GM21423 (cell line): ENCODE measurements at regions not wholly inside any gene's neighbourhood (a gene's known extent, or its start where the extent isn't known, plus 50 kb on each side); places are given as distances from the start of the nearest gene placed in this dataset.

Source experiments
- ATAC-seq: cut with Tn5 transposase; IDR thresholded peaks from one replicate; pipeline ENCODE4 v1.9.1; 2021; ENCODE audit warnings: mild to moderate bottlenecking, moderate library complexity; ENCODE audit not compliant: unreplicated experiment

- no peak for ATAC-seq
Measured at GRCh38 chr6:18667612-18668011, 280.5 kb downstream of the RNF144B start.

GRCh38 chr6:18668994-18669393 lies 281.8 kb downstream of the RNF144B start:
- no peak for ATAC-seq

GRCh38 chr6:18672852-18673251 lies 285.7 kb downstream of the RNF144B start:
- ATAC-seq = no peak

DNA sequence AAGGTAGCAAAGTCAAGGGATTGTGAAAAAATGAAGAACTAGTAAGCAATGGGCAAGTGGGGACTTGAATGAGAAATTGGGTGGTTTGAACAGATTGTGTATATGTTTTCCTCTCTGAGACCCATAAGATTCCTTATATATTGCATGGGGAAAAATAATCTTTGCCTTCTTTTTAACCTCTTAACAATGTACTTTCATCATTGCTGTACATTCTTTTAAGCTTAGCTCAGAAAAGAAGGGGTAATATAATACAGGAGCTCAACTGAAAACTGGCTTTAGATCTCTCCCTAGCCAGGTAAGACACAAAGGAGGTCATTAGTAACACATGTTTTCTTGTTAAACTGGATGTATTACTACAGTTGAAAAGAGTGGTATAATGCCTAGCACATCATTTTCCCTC lies 287.2 kb downstream of the RNF144B start:
- no peak for ATAC-seq

- no peak for ATAC-seq
Measured at GRCh38 chr6:18675881-18676280, 288.7 kb downstream of the RNF144B start.

DNA sequence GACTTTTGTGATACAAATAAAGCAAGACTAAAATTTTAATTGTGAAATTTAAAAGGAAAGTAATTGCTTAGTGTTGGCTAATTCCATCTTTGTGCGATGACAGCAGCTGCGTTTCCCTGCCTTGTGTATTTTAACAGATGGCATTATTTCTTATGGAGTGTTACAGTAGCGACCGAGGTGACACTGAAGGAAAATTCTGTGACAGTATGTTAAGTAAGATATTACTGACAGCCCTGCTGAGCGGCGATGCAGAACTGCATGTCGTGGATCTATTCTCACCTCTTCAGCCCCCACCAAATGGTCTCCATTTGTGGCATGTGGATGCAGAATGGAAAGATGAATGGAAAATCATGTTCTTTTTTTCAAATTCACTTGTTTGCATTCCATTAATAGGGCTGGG lies 289.4 kb downstream of the RNF144B start:
- no peak for ATAC-seq

GRCh38 chr6:18680842-18681241 lies 293.7 kb downstream of the RNF144B start:
- ATAC-seq = no peak

DNA sequence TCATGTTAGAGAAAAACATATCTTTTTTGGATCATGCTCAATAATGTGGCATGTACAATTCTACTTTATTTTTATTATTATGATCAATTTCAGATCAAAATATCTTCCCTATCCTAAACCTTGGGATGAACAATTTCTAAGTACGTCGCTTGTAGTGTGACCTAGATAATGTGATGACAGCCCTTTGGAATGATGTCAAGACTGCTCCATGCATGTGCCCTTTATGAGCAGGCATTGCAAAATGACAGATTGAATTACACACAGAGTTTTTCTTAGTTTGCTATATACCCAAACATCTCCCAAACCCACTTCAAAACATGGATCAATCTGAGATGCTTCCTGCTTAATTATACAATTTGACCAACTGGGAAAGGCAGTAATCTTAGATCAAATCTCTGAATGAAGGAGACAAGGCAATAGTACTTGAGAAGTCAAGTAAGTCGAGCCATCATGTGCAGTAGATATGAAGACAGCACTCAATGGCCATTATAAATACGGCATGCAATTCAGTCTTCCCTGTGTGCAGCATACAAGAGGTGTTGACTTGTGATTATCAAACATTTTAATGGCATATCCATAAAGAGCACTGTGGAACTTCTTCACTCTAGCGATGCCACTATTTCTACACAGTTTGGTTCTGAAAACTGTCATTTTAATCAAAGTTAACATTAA lies 294.8 kb downstream of the RNF144B start:
- ATAC-seq = no peak

- ATAC-seq = no peak
Measured at GRCh38 chr6:18684343-18684742, 297.2 kb downstream of the RNF144B start.

DNA sequence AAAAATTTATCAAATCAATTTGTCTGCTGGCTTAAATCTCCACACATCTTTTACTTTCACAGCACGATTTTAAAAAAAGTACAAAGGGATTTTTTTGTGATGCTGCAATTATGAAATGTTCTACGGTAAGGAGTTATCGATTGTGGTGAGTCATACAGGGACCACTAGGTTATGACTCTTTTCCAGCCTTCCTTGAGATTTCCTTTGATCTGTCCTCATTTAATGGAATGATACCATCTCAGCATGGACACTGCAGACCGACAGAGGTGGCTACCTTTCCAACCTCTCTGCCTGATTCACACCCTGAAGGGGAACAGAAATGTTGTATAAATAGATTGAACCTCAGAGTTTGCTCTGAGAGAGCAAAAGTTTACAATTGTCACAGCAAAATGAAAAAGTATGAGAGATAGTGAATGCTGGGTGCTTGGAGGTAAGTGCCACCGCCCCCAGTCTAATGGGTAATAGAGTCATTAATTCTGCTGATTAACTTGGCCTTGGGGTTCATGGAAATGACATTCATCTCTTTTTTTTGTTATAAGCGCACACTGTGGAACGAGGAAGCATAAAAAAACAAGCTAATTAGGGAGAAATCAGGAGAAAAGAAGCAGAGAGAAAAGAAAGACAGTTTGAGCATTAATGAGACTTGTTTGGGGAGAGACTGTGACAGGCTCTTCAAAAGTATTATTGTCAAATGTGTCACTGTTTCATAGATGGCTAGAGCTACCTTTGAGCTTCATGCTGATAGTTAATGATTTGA lies 306.0 kb downstream of the RNF144B start:
- ATAC-seq = no peak

DNA sequence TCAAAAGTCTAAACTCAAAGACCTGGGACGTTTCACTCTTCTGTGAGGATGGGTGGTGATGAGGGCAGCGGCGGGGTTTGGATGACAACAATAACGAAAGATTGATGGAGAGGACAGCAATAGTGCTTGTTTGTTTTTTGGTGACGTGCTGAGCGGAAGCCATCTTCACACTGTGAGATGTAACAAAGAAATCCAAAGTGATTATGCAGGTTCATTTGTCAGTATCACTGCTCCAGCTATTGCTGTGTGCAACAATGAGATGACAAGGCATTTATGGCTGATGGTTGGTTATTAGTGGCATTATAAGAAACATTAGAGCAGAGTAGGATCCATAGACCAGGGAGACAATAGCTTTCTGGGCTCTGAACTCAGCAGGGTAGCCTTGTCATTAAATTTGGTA lies 306.7 kb downstream of the RNF144B start:
- ATAC-seq = no peak

GRCh38 chr6:18703546-18703945 lies 316.4 kb downstream of the RNF144B start:
- no peak for ATAC-seq

- no peak for ATAC-seq
Measured at GRCh38 chr6:18707714-18708439, 320.7 kb downstream of the RNF144B start.

DNA sequence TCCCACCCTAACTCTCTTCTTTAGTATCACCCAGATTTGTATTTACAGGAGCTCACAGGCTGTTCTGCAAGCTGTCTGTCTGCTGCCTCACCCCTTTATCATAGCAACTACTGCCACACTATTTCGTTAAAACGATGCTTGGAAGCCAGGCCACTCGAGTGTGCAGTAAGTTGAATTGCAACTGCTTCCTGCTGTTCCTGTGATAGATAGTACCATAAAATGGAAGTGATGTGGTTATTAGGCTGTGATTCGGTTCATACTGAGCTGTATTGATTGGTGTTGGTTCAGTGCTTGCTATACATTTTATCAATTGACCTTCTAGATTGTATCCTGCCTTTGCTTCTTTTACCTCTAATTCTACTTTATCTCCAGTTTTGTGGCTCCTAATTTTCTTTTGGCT lies 325.4 kb downstream of the RNF144B start:
- ATAC-seq = no peak

GRCh38 chr6:18720075-18720474 lies 332.9 kb downstream of the RNF144B start:
- no peak for ATAC-seq

- no peak for ATAC-seq
Measured at GRCh38 chr6:18724056-18724455, 336.9 kb downstream of the RNF144B start.

DNA sequence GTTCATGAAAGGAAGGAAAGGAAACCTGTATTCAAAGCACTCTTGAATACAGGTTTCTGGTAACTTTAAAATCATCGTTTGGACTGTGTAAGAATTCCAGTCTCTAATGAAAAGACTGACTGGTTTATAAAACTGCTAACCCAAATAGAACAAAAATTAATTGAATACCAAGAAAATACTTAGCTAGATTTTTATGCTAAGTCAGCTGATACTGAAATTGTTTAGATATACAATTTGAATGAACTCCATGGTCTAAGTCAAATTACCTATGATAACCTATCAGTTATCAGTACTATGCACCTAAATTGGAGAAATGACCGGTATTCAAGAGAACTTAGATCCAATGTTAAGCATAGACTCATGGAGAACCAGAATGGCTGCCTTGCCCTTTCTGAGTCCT lies 338.3 kb downstream of the RNF144B start:
- ATAC-seq = no peak

DNA sequence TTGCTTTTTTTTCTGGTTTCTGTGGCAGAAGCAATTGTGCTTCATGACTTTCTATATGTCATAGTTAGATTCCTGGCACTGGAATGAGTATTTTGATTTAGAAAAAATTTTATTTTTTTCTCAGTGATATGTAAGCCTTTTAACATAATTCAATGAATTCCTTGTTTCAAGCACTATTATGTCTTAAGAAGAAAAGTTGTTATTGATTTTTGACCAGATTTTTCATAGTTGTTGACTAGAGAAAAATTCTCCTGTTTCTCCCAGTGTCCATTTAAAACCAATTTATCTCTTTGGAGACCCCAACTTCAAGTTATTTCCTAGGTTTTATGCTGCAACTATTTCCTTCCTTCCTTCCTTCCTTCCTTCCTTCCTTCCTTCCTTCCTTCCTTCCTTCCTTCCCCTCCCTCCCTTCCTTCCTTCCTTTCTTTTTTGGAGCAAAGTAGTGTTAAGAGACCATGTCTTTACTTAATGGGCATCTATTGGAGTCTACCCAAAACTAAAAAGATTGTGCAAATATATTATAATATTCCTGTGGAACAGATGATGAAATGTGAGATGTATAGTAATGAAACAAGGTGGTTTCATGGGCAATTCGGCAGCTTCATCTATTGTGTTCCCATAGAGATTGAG lies 346.9 kb downstream of the RNF144B start:
- no peak for ATAC-seq

DNA sequence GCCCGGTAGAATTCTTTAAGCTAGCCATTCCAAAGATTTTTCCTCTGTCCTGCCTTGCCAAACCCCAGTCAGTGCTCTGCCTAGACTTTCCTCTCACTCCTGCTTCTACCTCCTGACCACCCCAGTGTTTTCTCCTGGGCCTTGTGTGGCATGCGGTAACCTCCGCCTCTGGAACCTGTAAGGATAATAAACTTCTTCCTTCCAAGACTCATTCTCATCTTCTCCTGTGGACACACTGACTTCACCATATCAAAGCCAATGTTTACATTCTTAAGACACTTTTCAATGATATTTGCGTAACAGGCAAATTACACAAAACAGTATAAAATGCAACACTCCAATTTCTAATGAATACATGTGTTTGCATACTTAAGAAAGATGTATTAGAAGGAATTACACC lies 354.6 kb downstream of the RNF144B start:
- ATAC-seq = no peak

GRCh38 chr6:18742406-18742805 lies 355.3 kb downstream of the RNF144B start:
- no peak for ATAC-seq

GRCh38 chr6:18746727-18747126 lies 359.6 kb downstream of the RNF144B start:
- no peak for ATAC-seq
